Activated T-cell treated with anti-CD3 and anti-CD28 coated beads for 48 hours (primary cell): ENCODE measurements at regions not wholly inside any gene's neighbourhood (a gene's known extent, or its start where the extent isn't known, plus 50 kb on each side); places are given as distances from the start of the nearest gene placed in this dataset.

Source experiments
- DNase-seq: peaks from one replicate; pipeline ENCODE4 v3.0.0-alpha.2; 2020; ENCODE audit warnings: low read depth

DNA sequence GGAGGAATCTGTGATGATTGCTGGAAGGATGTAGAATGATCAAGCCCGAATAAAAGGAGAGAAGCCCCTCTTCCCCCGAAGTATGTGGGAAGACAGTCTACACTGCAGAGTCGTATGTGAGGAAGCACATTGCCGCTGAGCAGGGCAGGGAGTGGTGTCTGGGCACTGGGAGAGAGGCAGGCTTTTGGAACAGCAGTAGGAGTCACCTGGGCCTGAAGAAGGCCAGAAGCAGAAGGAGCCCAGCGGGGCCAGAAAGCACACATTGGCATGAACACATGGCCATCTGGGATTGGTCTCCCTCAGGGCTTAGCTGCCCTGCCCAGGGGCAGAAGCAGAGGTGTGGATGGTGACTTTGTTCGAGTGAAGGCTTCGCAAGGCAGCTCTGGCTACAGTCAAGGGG is 162.8 kb downstream of the ERCC6L2 start:
- no peak for DNase-seq

DNA sequence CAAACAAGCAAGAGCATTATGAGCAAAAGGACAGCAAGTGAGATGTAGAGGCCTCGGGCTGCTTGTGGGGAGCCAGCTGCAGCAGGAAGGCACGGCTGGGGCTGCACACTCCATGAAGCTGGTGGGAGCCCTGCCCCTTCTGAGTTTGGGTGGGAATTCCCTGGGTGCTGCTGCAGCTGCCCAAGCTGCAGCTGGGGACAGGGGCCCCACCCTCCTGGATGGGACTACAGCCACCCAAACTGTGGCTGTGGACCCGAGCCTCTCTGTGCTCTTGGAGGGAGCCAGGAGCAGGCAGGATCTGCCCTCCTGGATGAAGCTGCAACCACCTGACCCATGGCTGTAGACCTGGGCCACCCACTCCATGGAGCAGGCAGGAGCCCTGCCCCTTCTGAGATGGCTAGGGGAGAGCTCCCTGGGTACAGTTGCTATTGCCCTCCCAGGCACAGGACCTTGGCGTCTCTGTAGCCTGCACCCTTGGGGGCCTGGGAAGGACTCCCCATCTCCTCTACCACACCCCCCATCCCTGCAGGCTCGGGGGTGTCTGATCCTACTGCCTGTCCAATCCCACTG is 159.1 kb downstream of the ERCC6L2 start:
- no peak for DNase-seq

DNA sequence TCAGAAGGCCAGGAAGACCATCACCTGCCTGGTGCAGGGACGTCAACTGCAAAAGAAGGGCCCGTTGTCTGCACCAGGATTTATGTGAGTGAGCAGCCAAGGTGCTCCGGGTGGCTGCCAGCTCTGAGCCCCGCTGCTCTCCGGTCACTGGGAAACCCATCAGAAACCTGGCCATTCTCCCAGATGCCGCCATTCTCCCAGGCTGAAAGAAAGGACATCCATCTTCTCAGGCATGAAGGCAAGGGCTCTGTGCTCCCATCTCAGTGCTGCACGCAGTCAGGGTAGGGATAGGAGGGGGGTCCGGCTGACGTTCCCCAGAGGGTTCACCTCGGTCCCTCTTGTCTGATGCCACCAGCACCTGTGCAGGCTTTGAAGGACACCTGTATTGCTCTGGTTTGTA is 158.4 kb downstream of the ERCC6L2 start:
- no peak for DNase-seq

DNA sequence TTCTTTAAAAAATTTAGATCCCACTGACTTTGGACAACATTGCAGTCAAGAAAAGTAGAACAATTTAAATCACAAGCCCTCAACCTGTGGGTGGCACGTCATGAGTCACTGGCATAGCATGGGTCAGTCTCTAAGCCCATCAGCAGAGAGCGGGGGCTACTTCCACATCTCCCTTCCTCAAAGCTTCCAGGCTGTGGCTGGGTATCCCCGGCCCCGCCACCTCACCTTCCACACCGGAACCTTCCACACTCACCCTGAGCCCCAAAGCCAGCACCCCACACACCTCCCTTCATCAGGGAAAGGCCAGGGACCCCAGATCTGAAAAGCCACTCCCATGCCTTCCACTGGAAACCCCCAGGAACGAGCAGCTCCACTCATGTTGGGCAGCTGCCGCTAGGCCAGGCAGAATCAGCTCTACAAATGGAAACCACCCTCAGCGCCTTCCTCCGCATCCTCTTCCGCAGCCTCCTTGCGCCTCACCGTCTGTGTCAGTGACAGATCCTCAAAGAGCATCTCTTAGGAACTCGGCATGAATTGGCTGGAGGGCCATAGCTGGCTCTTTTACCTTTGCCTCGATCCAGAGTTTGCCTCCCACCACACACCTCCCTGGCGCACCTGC is 156.5 kb downstream of the ERCC6L2 start:
- DNase-seq, result no peak

DNA sequence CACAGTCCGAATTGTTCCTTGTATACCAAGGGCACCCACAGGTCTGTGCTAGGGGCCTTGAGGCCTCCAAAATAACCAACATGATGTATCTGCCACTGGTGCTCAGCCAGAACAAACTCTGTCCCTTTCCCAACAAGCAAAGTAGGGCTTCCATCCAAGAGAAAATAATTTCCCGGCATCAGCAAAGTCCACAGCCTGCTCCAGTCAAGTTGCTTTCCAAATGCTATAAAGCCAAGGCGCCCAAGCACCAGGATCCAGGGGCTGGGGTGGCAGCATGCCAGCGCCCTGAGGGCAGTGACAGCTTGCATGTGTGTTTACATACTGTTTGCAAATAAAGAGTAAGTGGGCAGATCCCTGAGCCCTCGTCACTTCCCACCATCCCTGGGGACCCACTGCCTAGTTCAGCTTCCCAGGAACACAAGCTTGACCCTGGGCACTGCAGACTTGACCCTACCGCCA is 155.9 kb downstream of the ERCC6L2 start:
- no peak for DNase-seq

DNA sequence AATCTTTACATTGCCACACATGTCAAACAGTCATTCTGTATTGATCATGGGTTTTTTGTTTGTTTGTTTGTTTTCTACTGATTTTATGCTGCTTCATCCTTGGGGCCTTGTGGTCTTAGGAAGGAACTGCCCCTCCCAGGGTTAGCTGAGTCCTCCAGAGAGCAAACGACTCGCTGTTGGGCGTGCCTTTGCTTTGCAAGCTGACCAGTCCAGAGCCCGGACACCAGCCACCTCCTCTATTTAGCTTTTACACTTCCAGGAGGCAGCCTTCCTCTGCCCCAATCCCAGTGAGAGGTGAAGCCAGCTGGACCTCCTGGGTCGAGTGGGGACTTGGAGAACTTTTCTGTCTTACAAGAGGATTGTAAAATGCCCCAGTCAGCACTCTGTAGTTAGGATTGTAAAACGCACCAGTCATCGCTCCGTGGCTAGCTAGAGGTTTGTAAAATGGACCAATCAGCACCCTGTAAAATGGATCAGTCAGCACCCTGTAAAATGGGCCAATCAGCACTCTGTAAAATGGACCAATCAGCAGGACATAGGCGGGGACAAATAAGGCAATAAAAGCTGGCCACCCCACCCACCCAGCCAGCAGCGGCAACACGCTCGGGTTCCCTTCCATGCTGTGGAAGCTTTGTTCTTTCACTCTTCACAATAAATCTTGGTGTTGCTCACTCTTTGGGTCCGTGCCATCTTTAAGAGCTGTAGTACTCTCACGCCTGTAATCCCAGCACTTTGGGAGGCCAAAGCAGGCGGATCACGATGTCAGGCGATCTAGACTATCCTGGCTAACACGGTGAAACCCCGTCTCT is 154.4 kb downstream of the ERCC6L2 start:
- no peak for DNase-seq

DNA sequence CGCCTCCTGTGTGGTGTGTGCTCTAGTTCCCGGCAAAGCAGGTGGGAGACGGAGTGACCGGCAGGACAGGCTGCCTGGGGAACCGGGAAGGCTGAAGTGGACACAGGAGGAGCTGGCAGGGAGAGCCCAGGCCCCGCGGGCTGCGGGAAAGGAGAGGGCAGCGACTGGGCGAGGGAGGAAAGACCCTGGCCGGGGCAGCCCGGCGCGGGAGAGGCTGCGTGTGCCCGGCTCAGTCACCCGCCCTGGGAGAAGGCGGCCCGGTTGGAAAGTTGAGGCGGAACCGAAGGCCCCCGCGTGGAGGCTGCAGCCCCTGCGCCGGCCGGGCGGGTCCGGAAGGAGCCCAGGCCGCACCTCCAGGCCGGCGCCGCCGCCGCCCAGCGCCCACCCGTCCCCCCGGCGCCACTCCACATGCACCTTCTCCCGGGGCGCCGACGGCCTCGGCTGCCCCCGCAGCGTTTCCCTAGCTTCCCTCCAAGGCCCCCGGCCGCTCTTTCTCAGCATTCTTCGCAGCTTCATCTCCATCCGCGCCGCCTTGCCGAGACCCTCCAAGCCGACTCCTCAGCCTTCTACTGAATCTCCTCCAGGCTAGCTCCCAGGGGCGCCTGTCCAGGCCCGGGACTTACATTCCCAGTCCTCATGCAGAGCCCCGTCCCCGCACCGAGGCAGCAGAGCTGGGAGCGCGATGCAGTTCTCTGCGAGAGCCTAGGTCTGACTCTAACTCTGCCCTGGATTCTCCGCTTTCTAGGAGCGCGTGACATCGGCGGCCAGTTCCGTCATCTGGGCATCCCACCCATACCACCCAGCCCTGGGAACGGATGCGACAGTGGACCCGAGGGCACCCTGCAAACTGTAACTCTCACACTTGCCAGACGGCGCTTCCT is 152.0 kb downstream of the ERCC6L2 start:
- DNase-seq, result no peak

DNA sequence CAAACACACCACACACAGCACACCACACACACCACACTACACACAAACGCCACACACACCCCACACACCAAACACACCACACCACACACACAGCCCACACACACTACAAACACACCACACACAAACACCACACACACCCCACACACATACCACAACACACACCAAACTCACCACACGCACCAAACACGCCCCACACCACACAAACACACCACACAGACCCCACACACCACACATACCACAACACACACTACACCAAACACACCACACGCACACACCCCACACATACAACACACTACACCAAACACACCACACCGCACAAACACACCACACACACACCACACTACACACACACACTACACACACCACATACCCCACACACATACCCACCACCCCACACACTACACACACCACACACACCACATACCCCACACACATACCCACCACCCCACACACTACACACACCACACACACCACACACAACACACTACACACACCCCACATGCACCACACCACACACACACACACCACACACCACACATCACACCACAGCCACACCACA is 151.2 kb downstream of the ERCC6L2 start:
- DNase-seq, result no peak

DNA sequence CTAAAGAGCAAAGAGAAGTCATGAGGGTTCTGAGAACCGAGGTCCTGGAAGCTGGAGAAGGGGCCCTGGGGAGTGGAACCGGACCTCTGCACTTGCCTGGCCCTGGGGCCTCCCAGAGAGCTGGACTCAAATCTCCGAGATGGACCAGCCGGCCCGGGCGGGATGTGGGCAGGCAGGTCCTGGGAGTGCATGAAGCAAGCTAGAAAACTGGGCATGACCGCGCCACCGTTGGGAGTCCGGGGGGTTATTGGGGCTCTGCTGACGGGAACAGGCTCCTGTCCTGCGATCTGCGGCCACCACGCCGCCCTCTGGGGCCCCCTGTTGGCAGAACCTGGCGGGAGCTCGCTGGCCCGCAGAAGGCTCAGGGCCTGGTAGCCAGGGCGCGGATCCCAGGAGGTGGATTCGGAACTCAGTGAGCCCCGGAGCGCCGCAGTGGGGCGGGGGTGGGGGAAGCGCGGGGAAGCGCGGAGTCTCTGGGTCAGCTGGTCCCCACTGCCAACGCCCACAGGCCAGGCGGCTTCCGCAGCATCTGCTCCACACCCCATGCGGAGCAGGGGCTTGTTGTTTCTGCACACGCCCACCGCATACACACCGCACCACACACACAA is 150.6 kb downstream of the ERCC6L2 start:
- DNase-seq, result no peak

DNA sequence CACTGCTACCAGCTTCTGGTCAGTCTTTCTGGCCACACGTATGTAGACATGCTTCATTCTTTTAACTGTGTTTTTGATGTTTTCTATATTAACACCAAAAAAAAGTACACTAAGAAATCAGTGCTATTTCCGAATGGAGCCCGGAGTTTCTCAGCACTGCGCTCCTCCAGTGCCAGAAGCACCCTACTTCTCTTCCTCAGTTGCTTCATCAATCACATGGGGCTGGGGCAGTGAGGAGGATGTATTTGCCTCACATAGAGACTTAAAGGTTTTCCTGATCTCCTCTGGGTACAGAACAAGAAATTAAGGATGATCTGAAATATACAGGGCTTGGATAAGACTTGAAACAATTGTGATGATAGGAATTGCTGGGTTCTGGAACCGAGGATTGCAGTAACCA is 148.0 kb downstream of the ERCC6L2 start:
- DNase-seq, result no peak

DNA sequence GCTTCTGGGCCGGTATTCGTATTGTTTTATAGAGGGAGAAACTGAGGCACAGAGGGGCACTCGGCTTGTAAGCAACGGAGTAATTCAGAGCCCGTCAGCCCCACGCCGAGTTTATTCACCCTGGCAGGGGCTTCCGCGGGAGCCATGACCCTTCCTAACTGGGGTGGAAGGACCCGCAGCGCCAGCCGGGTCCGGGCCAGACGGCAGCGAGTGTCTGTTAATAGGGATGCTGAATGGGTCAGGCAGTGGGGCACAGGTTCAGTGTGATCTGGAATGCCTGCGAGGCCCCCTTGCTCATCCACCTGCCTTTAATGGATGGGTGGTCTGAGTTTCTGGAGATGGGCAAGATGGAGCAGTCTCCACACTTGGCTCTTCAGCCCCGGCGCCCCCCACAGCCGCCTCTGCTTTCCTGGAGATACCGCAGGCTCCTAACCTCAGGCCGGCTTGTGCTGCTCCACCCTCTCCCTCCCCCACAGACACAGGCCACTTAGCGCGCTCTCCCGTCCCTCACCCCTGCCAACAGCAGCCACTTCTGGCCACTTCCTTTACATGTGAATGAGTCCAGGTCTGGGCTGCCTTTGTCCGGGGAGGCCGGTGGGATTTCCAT is 147.1 kb downstream of the ERCC6L2 start:
- no peak for DNase-seq

DNA sequence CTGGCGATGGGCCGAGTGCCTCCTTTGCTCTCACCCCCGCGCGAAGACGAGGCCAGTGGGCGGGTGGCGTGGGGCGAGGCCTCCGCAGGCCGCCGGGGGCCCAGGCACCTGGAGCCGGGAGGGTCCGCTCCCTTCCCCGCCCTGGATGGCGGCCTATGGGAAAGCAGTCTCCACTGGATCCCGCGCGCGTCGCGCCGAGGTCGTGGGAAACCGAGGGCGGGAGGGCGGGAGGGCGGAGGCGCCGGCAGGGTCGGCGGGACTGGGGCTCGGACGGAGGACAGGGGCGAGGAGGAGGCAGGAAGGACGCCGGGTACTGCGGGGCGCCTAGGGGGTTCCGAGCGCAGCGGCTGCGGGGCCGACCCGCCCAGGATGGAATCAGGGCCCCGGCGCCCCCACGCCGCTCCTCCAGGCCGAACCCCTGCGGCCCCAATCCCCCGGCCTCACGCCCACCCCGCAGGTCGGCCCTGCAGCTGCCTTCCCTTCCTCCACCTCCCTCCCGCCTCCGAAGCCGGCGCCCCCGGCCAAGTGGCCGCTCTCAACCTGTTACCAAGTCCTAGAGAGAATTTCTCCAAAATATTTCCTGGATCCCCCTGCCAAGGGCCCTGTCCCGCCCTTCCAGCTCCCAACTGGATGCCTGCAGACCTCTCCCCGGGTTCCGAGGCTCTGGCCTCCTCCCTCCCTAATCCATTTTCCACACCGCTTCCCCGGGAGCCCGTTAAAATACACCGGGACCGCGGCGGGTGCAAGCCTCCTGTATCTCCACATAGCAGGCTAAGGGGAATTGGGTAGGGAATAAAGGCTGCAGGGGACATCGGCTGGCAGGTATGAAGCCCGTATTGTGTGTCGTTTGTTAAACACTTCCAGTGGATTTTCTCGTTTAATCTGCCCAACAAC is 146.3 kb downstream of the ERCC6L2 start:
- DNase-seq, result no peak

DNA sequence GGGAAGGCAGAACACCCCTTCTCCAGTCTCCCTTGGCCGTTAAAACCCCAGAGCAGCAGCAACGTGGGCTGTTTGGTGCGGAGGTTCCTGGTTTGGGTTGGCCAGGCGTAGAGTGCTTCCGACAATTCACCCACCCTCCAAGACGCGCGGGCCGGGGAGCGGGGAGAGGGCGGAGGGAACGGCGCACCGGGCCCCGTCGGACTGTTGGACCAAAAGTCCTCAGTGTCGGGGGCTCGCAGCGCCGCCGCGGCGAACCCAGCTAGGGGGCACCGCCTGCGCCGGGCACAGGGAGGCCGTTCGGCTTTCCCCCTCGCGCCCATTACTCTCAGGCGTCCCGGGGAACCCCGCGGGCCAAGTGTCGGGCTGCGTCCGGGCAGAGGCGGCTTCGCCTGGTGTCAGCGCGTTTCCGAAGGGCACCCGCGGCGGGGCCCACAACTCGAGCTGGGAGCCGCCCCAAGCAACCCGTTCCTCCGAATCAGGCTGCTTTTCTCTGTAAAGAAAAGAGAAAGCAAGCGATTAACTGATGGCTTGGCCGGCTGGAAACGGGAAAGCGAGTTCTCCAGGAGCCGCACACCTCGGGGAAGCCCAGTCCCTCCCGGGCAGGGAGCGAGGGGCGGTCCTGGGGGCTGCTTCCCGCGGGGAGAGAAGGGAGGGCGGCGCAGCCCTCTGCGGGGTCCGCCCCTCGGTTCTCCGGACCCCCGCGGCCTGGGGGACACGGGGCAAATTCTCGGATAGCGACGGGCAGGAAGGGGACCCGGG is 145.5 kb downstream of the ERCC6L2 start:
- DNase-seq, result no peak

DNA sequence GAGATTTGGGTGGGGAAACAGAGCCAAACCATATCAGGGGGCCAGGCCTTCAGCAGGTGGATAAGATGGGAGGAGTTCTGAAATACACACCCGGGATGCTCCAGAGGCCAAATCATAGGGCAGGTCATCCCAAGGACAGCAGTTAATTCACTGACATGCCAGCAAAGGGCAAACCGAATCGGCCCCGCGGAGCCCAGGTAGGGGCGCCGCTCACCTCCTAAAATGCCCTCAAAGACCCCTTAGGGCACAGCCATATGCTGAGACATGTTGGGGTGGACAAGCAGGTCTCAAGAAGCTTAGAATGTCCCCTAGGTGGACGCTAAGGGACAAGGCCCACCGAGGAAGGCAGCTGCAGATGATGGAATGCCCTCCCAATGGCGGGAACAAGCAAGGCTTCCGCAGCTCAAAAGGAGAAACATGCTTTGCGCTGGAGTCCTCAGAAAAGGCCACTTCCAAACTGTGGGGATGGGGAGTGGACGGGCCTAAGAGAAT is 144.9 kb downstream of the ERCC6L2 start:
- DNase-seq, result no peak
